Neural progenitor cell (in vitro differentiated cells): ENCODE measurements at regions not wholly inside any gene's neighbourhood (a gene's known extent, or its start where the extent isn't known, plus 50 kb on each side); places are given as distances from the start of the nearest gene placed in this dataset.

Experiments used
- DNase-seq: peaks from one replicate; pipeline ENCODE4 v3.0.0-alpha.2; 2016; ENCODE audit warnings: low spot score
- H2AFZ ChIP-seq: fragments of 200-600 bp; sonication (generic); replicated peaks from 2 replicates; pipeline ENCODE4 v1.6.1; 2016; ENCODE audit warnings: antibody characterized with exemption
- H3F3A ChIP-seq: fragments of 200-600 bp; sonication (generic); 2 replicates; pipeline ENCODE4 v1.6.1; 2016; ENCODE audit warnings: antibody characterized with exemption, low read depth
- H3K27ac ChIP-seq: fragments of 200-600 bp; sonication (generic); 2 replicates; pipeline ENCODE4 v1.5.1; 2016; ENCODE audit warnings: mild to moderate bottlenecking
- H3K27me3 ChIP-seq: fragments of 200-600 bp; sonication (generic); 2 replicates; pipeline ENCODE4 v1.6.1; 2016; ENCODE audit warnings: mild to moderate bottlenecking, moderate library complexity
- H3K36me3 ChIP-seq: fragments of 200-600 bp; sonication (generic); 2 replicates; pipeline ENCODE4 v1.5.1; 2016
- H3K4me1 ChIP-seq: fragments of 200-600 bp; sonication (generic); 2 replicates; pipeline ENCODE4 v1.6.1; 2016; ENCODE audit warnings: mixed run types
- H3K4me2 ChIP-seq: fragments of 200-600 bp; sonication (generic); 2 replicates; pipeline ENCODE4 v1.6.1; 2016
- H3K4me3 ChIP-seq: fragments of 200-600 bp; sonication (generic); 2 replicates; pipeline ENCODE4 v1.5.1; 2016
- H3K79me2 ChIP-seq: fragments of 200-600 bp; sonication (generic); 2 replicates; pipeline ENCODE4 v1.6.1; 2016; ENCODE audit warnings: low read depth
- H3K9ac ChIP-seq: fragments of 200-600 bp; sonication (generic); 2 replicates; pipeline ENCODE4 v1.6.1; 2016
- H3K9me3 ChIP-seq: fragments of 200-600 bp; sonication (generic); 2 replicates; pipeline ENCODE4 v1.5.1; 2016; ENCODE audit warnings: low read depth
- H4K20me1 ChIP-seq: fragments of 200-600 bp; sonication (generic); 2 replicates; pipeline ENCODE4 v1.6.1; 2016; ENCODE audit warnings: low read depth
- H3K27ac Mint-ChIP-seq: 3 replicates; pipeline ENCODE4 v1.8.0; 2021; ENCODE audit warnings: mixed read lengths
- H3K27me3 Mint-ChIP-seq: 2 replicates; pipeline ENCODE4 v1.8.0; 2022; ENCODE audit warnings: low read depth, mild to moderate bottlenecking, inconsistent platforms, moderate library complexity, mixed read lengths; ENCODE audit not compliant: insufficient read depth
- H3K36me3 Mint-ChIP-seq: 3 replicates; pipeline ENCODE4 v1.8.0; 2021; ENCODE audit warnings: mixed read lengths
- H3K4me1 Mint-ChIP-seq: 3 replicates; pipeline ENCODE4 v1.8.0; 2021; ENCODE audit warnings: mixed read lengths
- H3K4me3 Mint-ChIP-seq: 3 replicates; pipeline ENCODE4 v1.8.0; 2021; ENCODE audit warnings: mild to moderate bottlenecking, moderate library complexity, mixed read lengths
- H3K9me3 Mint-ChIP-seq: 3 replicates; pipeline ENCODE4 v1.8.0; 2020; ENCODE audit warnings: mixed read lengths
- EZH2 ChIP-seq: fragments of 200-600 bp; sonication (generic); IDR thresholded peaks from 2 replicates; pipeline ENCODE4 v1.6.1; 2017; ENCODE audit warnings: antibody characterized with exemption, mild to moderate bottlenecking, moderate library complexity
- EZH2phosphoT487 ChIP-seq: fragments of 200-600 bp; sonication (generic); IDR thresholded peaks from 2 replicates; pipeline ENCODE4 v1.6.1; 2017; ENCODE audit warnings: antibody characterized with exemption
- TF ChIP-seq, protein P1 (sequence below): fragments of 200-600 bp; sonication (generic); IDR thresholded peaks from 2 replicates; pipeline ENCODE4 v1.5.1; 2017; ENCODE audit warnings: antibody characterized with exemption, mild to moderate bottlenecking

DNA sequence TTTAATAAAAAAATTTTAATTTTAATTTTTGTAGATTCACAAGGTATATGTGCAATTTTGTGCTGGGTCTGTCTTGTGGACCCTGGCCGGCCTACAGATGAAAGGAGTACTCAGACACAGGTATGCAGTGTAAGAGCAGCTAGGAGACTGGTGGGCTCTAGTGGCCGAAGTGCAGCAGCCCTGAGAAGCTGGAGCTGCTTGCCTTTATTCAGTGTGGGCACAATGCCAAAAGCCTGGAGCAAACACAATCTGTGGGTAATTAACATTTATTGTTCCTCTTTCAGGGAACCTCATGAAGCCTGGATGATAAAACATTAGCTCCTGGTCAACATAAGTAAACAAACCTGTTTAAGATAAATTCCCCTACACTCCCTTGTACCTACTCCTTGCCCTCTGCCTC is 135.7 kb upstream of the SEL1L start:
- Histone ChIP-seq H3K9me3 (no peaks in the 10 kb centered on the region), H3F3A (no peaks in the 10 kb centered on the region), H4K20me1 (no peaks in the 10 kb centered on the region), H3K27ac (no peak overlapping the region), H3K27me3 (no peaks in the 10 kb centered on the region), H2AFZ (no peak overlapping the region), H3K36me3 (no peaks in the 10 kb centered on the region), H3K79me2 (no peaks in the 10 kb centered on the region), H3K4me1 (no peaks in the 10 kb centered on the region), H3K4me2 (no peak overlapping the region), H3K9ac (no peak overlapping the region), H3K4me3 (no peak overlapping the region)
- Mint-ChIP-seq H3K36me3 (no peaks in the 10 kb centered on the region), H3K27me3 (no peaks in the 10 kb centered on the region), H3K9me3 (peaks cover 16% of the 10 kb centered on the region), H3K27ac (no peak overlapping the region), H3K4me3 (no peak overlapping the region), H3K4me1 (no peaks in the 10 kb centered on the region)
- TF ChIP-seq EZH2phosphoT487: no peak
- TF ChIP-seq, protein P1, sequence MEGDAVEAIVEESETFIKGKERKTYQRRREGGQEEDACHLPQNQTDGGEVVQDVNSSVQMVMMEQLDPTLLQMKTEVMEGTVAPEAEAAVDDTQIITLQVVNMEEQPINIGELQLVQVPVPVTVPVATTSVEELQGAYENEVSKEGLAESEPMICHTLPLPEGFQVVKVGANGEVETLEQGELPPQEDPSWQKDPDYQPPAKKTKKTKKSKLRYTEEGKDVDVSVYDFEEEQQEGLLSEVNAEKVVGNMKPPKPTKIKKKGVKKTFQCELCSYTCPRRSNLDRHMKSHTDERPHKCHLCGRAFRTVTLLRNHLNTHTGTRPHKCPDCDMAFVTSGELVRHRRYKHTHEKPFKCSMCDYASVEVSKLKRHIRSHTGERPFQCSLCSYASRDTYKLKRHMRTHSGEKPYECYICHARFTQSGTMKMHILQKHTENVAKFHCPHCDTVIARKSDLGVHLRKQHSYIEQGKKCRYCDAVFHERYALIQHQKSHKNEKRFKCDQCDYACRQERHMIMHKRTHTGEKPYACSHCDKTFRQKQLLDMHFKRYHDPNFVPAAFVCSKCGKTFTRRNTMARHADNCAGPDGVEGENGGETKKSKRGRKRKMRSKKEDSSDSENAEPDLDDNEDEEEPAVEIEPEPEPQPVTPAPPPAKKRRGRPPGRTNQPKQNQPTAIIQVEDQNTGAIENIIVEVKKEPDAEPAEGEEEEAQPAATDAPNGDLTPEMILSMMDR: no peak
- no peak for TF ChIP-seq EZH2
- no peak for DNase-seq

DNA sequence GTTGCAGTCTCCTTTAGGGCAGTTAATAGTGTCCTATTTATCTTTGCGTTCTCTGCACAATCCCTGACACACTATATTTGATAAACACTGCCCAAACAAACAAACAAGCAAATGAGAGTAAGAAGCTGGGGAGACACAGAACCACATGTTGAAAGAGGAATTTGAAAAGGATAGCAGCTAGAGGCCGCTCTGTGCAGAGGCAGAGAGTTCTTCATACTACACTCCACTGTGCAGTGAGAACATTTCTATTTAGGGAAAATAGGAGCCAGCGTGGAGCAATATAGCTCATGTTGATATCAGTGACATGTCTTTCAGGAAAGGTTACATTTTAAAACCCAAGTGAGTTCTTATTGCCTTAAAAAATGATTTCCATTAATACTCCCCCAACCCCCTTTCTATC is 140.3 kb upstream of the SEL1L start:
- Histone ChIP-seq H3K27me3 (no peaks in the 10 kb centered on the region), H3K4me1 (no peaks in the 10 kb centered on the region), H3K36me3 (no peaks in the 10 kb centered on the region), H3K4me2 (no peak overlapping the region), H3K27ac (no peak overlapping the region), H3K79me2 (no peaks in the 10 kb centered on the region), H3K9me3 (no peaks in the 10 kb centered on the region), H2AFZ (no peak overlapping the region), H3F3A (no peaks in the 10 kb centered on the region), H3K9ac (no peak overlapping the region), H3K4me3 (no peak overlapping the region), H4K20me1 (no peaks in the 10 kb centered on the region)
- peaks cover 12% of the 10 kb centered on the region for H3K9me3 Mint-ChIP-seq
- no peak for TF ChIP-seq EZH2
- TF ChIP-seq EZH2phosphoT487: no peak
- TF ChIP-seq, protein P1: no peak
- no peaks in the 10 kb centered on the region for H3K4me1 Mint-ChIP-seq
- no peak overlapping the region for H3K27ac Mint-ChIP-seq
- DNase-seq: no peak
- H3K27me3 Mint-ChIP-seq: no peaks in the 10 kb centered on the region
- no peaks in the 10 kb centered on the region for H3K36me3 Mint-ChIP-seq
- no peak overlapping the region for H3K4me3 Mint-ChIP-seq

DNA sequence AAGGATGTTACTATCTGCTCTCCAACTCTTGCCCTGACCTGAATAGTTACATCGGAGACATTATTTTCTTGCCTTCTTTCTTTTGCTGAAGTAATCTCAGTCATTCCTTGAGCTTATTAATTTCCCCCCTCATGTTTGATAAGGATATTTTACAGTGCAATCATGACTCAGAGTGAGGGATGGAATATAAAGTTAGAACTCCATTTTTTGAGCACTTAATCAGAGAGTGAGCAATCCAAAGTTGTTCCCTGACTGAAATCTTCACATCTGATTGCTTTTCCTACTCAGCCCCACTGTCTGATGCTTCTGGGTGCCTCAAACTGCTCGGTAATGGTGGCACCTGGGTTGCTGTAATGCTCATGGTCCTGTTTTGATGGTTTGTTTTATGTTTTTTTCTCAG is 142.7 kb upstream of the SEL1L start:
- Mint-ChIP-seq H3K27me3 (no peaks in the 10 kb centered on the region), H3K4me1 (no peaks in the 10 kb centered on the region), H3K9me3 (peaks cover 4% of the 10 kb centered on the region), H3K36me3 (no peaks in the 10 kb centered on the region), H3K4me3 (no peak overlapping the region), H3K27ac (no peak overlapping the region)
- no peak overlapping the region for H3K4me3 ChIP-seq
- TF ChIP-seq EZH2: no peak
- TF ChIP-seq, protein P1: no peak
- no peak for TF ChIP-seq EZH2phosphoT487
- no peaks in the 10 kb centered on the region for H3K9me3 ChIP-seq
- H2AFZ ChIP-seq: no peak overlapping the region
- H3K27me3 ChIP-seq: no peaks in the 10 kb centered on the region
- H3K79me2 ChIP-seq: no peaks in the 10 kb centered on the region
- H3F3A ChIP-seq: peaks cover 6% of the 10 kb centered on the region
- no peak for DNase-seq
- H3K27ac ChIP-seq: no peak overlapping the region
- no peak overlapping the region for H3K9ac ChIP-seq
- H3K4me1 ChIP-seq: peaks cover 17% of the 10 kb centered on the region
- H3K36me3 ChIP-seq: no peaks in the 10 kb centered on the region
- no peaks in the 10 kb centered on the region for H4K20me1 ChIP-seq
- H3K4me2 ChIP-seq: no peak overlapping the region

DNA sequence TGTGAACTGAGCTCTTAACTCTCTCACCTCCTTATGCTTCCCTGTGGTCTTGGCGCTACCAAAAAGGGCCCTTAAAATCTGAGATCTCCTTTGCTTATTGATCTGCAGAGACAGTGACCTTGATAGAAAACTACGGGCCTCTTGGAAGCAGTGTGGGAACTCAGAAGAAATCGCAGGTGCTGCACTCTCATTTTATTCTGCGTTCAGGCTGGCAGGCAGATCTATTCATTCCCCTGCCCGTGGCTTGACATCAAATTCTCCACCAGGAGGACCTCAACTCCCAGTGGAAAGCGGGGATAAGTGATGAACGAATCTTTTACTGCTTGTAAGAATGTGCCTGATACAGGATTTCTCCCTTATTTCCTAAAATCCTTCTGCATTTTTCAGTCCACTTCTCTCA is 143.2 kb upstream of the SEL1L start:
- Histone ChIP-seq H3K4me3 (no peak overlapping the region), H4K20me1 (no peaks in the 10 kb centered on the region), H3K4me1 (peaks cover 22% of the 10 kb centered on the region), H3K27me3 (no peaks in the 10 kb centered on the region), H3K4me2 (no peak overlapping the region), H3K79me2 (no peaks in the 10 kb centered on the region), H3F3A (peaks cover 8% of the 10 kb centered on the region), H3K9me3 (no peaks in the 10 kb centered on the region), H2AFZ (no peak overlapping the region), H3K9ac (no peak overlapping the region), H3K27ac (no peak overlapping the region), H3K36me3 (no peaks in the 10 kb centered on the region)
- H3K4me1 Mint-ChIP-seq: no peaks in the 10 kb centered on the region
- no peak overlapping the region for H3K4me3 Mint-ChIP-seq
- DNase-seq: no peak
- H3K27ac Mint-ChIP-seq: no peak overlapping the region
- no peak for TF ChIP-seq EZH2
- no peak for TF ChIP-seq EZH2phosphoT487
- TF ChIP-seq, protein P1: no peak
- no peaks in the 10 kb centered on the region for H3K27me3 Mint-ChIP-seq
- H3K9me3 Mint-ChIP-seq: peaks cover 4% of the 10 kb centered on the region
- H3K36me3 Mint-ChIP-seq: no peaks in the 10 kb centered on the region
